MM.1S (cell line): ENCODE measurements at regions not wholly inside any gene's neighbourhood (a gene's known extent, or its start where the extent isn't known, plus 50 kb on each side); places are given as distances from the start of the nearest gene placed in this dataset.

Experiments
- CTCF ChIP-seq: fragments of 300-600 bp; sonication (generic); IDR thresholded peaks from 2 replicates; pipeline ENCODE4 v1.5.1; 2016; ENCODE audit warnings: antibody characterized with exemption, low read length, mixed read lengths
- EZH2 ChIP-seq: fragments of 300-600 bp; sonication (generic); optimal IDR thresholded peaks from 2 replicates; pipeline ENCODE3; 2017; ENCODE audit warnings: low read depth, mild to moderate bottlenecking, antibody characterized with exemption, low read length, mixed read lengths
- EZH2phosphoT487 ChIP-seq: fragments of 300-600 bp; sonication (generic); IDR thresholded peaks from 2 replicates; pipeline ENCODE4 v1.6.1; 2018; ENCODE audit warnings: antibody characterized with exemption, low read length

GRCh38 chr1:55695151-55695550, 480.0 kb upstream of the USP24 start:
- no peak for TF ChIP-seq CTCF
- no peak for TF ChIP-seq EZH2
- no peak for TF ChIP-seq EZH2phosphoT487
